ENCODE measurements at regions not wholly inside any gene's neighbourhood (a gene's known extent, or its start where the extent isn't known, plus 50 kb on each side); places are given as distances from the start of the nearest gene placed in this dataset.
"Not testable (repeated sequence)": the region's sequence is repeated elsewhere in the genome, so short reads cannot be mapped to it uniquely, and the experiment has no call there.

DNA sequence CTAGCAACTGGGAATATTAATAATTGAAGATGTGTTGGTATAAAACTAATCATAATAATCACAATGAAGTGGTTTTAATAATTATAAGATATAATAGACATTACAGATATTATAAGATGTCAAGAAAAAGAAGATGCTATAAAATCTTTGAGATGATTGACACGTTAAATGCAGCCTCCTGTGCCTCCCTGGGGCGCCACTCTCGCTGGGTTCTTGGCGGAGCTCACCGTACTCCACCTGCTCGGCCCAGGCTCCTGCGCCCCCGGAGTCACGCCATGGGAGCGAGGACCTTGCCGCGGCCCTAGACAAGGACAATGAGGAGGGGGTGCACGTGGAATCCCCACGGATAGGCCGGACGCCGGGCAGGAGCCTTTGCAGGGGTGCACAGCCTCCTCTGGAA lies 942.1 kb upstream of the TPTE start:
- TF ChIP-seq, protein P1, sequence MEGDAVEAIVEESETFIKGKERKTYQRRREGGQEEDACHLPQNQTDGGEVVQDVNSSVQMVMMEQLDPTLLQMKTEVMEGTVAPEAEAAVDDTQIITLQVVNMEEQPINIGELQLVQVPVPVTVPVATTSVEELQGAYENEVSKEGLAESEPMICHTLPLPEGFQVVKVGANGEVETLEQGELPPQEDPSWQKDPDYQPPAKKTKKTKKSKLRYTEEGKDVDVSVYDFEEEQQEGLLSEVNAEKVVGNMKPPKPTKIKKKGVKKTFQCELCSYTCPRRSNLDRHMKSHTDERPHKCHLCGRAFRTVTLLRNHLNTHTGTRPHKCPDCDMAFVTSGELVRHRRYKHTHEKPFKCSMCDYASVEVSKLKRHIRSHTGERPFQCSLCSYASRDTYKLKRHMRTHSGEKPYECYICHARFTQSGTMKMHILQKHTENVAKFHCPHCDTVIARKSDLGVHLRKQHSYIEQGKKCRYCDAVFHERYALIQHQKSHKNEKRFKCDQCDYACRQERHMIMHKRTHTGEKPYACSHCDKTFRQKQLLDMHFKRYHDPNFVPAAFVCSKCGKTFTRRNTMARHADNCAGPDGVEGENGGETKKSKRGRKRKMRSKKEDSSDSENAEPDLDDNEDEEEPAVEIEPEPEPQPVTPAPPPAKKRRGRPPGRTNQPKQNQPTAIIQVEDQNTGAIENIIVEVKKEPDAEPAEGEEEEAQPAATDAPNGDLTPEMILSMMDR (IDR thresholded peaks at IDR 0.05) = not testable (repeated sequence)
- TF ChIP-seq POLR2A (IDR thresholded peaks at IDR 0.05) = not testable (repeated sequence)

Data from stomach (tissue), 4 donors.